Middle frontal gyrus (tissue), 1 donor: ENCODE measurements at regions not wholly inside any gene's neighbourhood (a gene's known extent, or its start where the extent isn't known, plus 50 kb on each side); places are given as distances from the start of the nearest gene placed in this dataset.
"Not testable (repeated sequence)": the region's sequence is repeated elsewhere in the genome, so short reads cannot be mapped to it uniquely, and the experiment has no call there.

Source experiments
- DNase-seq: peaks from one replicate; pipeline ENCODE4 v3.0.0-alpha.2; 2015; ENCODE audit warnings: low spot score; ENCODE audit errors: extremely low spot score

GRCh38 chr3:23116081-23116837 is 86.9 kb upstream of the UBE2E2 start:
- peak; percentile 11 for DNase-seq

- DNase-seq: no peak
These were observed 85.3 kb upstream of the UBE2E2 start for GRCh38 chr3:23117856-23118255.

- DNase-seq: no peak
These were observed 75.9 kb upstream of the UBE2E2 start for GRCh38 chr3:23127196-23127595.

- no peak for DNase-seq
These were observed 74.5 kb upstream of the UBE2E2 start for GRCh38 chr3:23128655-23129054.

- DNase-seq: no peak
These were observed 74.0 kb upstream of the UBE2E2 start for GRCh38 chr3:23129117-23129516.

- DNase-seq: no peak
These were observed 73.3 kb upstream of the UBE2E2 start for GRCh38 chr3:23129817-23130216.

- DNase-seq: no peak
These were observed 72.7 kb upstream of the UBE2E2 start for GRCh38 chr3:23130406-23130805.

- DNase-seq: no peak
These were observed 67.9 kb upstream of the UBE2E2 start for GRCh38 chr3:23135026-23135785.

- no peak for DNase-seq
These were observed 67.1 kb upstream of the UBE2E2 start for GRCh38 chr3:23136054-23136453.

- not testable (repeated sequence) for DNase-seq
These were observed 59.1 kb upstream of the UBE2E2 start for GRCh38 chr3:23144051-23144450.

- no peak for DNase-seq
These were observed 57.0 kb upstream of the UBE2E2 start for GRCh38 chr3:23146163-23146562.

- no peak for DNase-seq
These were observed 50.1 kb upstream of the UBE2E2 start for GRCh38 chr3:23152989-23153388.
